ENCODE measurements at regions not wholly inside any gene's neighbourhood (a gene's known extent, or its start where the extent isn't known, plus 50 kb on each side); places are given as distances from the start of the nearest gene placed in this dataset.
"Not testable (repeated sequence)": the region's sequence is repeated elsewhere in the genome, so short reads cannot be mapped to it uniquely, and the experiment has no call there.

DNA sequence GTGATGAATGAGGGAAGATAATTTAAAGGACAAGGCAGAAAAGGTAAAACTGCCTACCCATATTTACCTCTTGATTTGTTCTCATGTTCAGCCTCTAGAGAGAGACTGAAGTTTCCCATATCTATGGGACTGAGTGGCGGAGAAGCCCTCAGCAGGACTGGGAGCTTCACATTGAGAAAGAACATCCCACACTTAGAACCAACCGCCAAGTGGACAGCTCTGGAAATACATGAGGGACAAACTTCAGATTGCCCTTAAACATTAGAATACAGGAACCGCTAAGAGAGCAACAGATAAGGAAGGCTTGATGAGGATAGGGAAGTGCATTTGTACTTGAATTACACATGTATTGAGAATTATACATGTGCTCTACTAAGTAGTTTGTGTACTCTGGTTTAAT lies 316.0 kb upstream of the MIR17HG start:
- DNase-seq (ENCODE audit: low read depth): no peak

DNA sequence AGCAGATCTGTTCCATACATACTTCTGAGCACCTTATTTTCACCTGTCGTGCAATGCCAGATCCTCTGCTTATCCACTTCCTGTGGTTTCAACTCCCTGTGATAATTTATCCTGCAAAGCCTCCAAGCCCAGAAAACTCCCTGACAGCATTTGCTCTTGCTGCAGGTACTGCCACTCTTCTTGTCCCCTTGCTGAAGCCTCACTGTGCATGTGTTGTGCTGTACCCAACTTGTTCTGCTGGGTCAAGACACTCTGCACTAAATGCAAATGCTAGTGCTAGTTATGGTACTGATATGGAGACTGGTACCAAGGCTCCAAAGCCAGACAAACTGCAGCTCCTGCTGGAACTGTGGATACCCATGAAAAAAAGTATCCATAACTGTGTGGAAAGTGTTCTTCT lies 315.4 kb upstream of the MIR17HG start:
- DNase-seq (ENCODE audit: low read depth): no peak

DNA sequence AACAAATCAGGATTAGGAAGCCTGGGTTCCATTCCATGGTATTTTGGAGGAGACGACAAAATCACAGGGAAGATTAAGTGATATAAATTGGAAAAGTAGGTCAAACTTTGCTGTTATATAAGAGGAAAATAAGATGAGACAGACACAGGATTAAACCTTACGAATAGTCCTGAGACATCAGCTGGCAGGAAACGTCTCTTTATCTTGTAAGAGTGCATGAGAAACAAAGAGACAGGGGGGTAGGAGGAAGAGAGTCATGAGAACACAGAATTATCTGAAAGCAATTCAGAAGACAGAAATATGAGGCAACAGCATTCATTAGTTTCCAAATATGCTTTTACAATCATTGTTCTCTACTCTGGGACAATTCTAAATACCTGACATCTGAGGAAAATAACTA lies 310.6 kb upstream of the MIR17HG start:
- DNase-seq (ENCODE audit: low read depth): no peak

DNA sequence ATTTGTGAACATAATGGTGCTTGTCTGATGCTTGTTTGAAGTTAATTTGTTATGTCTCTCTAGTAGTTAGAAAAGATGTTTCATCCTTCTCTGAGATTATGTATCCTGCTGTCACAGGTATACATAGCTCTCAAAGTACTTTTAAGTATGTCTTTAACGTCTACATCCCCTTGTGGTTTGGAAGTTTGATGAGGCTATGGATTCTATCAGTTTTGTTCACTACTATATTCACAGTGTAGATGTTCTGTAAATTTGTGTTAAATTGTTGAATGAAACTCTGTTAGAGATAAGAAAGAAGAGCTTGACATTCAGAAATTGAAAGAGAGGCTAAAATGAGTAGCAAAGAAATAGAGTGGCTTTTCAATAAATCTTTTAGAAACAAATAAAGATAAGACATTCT lies 304.6 kb upstream of the MIR17HG start:
- DNase-seq (ENCODE audit: low read depth): no peak

DNA sequence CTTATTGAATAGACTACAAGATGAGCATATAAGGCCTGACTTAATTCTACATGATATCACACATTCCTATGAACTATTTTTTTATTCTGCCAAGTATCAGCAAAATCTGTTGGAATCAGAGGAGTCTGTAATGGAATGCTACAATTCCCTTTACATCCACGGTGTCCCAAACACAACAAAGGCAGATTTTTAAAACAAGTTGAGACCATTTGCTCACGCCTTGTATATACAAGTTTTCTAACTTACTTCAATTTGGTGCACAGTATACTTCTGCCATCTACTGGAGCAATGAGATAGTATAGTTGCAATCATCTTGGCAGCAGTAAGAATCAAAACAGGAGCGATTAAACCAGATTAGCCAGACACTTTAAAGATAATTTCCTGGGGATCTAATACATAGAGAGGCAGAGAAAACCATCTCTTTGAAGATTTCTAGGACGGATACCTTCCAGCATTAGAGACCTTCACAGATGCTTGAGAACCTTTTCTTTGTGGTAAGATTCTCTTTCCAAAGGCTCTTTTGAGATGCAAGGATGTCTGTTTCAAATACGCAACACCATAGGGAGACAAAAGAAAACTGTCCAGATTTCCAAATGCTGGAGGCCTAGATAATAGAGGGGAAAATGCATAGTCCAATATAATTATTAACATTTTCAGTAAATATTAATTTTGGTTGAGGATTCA lies 302.0 kb upstream of the MIR17HG start:
- peak; percentile 26 for DNase-seq (ENCODE audit: low read depth)

DNA sequence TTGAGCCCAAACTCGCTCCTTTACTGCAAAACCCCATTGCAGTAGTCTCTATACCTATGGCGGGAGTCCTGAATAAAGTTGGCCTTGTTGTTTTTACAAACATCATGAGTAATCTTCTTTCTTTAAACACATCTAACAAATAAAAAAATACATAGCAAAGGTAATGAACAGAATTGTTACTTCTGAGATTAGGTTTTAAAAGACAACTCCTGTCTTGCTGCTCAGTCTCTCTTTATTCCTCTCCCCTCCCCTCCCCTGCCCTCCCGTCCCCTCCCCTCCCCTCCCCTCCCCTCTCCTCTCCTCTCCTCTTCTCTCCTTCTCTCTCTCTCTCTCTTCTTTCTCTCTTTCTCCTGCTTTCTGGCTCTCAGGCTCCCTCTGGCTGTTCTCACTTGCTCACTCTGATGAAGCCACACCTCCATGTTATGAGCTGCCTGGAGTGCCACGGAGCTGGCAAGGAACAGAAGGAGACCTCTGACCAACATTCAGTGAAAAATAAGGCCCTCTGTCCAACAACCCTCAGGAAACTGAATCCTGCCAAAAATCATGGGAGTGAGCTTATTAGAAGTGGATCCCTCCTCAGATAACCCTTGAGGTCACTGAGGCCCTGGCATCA lies 300.7 kb upstream of the MIR17HG start:
- DNase-seq (ENCODE audit: low read depth): no peak

DNA sequence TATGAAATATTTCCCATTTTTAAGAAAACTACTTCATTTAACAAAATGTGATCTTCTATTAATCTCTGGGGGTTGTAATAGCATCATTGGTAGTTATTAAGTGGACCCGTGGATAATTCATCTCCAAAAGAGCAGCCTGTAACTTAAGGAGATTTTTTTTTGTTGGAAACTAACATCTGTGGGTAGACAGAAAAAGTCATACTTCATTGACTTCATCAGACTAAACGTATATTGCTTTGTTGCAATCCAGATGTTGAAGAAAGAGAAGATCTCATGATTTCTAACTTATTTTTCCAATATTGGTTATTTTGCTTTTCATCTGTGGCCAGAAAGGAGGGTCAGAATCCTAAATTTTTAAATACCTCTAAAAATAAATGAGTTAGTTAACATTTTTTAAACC lies 296.5 kb upstream of the MIR17HG start:
- DNase-seq (ENCODE audit: low read depth): no peak

DNA sequence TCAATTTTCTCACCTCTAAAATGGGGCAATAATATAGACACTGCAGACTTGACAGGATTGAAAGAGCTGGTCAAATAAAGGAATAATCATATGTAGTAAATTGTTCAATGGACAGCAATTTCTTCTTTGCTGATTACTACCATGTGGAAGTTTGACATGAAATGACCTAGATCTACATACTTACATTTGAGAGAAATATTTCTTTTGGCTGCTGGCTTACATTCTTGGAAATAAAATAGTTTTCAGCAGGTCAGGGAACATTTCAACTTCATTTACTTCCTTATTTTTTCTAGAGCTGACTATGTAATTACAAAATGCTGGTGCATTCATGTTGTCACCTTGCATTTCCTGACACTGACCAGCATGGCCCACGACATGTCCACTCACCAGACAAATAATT lies 294.6 kb upstream of the MIR17HG start:
- DNase-seq (ENCODE audit: low read depth): no peak

DNA sequence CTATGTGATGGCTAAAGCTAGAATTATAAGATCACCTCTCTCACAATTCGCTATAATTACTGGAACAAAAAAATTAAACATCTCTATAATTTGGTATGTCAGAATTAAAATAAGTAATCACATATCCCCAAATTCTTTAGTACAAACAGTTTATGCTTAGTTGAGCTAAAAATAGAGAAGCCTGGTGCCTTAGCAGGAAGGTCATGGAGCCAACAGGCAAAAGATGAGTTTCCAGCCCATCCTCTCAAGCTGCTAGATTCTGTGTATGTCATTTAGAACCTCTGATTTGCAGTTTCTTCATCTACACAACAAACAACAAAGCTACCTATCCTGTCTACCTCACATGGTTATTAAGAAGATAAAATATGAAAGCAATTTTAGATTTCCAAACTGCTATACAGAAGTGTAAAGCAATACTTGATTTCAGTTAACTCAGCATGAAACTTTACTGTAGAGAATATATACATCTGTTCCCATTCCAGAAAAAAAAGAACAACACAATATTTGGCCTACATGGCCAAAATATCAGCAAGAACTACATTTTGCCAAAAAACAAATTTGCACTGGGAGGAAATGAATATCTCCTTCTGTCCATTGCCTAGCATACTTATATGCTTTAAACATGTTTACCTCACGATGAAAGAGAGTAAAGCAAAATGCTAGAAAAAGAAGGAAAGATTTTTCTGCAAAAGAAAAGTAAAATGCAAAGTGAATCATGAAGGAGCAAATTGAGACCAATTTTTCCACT lies 294.0 kb upstream of the MIR17HG start:
- DNase-seq (ENCODE audit: low read depth): no peak

DNA sequence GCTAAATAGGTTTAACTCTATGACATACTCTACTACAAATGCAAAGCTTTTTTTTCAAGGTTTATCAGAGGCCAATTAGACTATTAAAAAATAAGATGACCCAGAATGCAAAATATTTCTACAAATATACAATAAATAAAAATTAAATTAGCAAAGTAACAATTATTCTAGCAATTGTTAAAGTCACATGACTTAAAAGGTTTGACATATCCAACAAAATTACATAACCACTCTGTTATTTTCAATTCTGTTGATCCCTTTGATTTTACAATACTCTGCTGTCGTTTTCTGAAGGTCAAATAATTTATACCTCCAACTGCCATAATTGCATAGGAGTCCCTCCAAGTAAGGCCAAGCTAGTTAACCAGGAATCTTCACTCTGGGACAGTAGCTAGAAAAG lies 292.6 kb upstream of the MIR17HG start:
- DNase-seq (ENCODE audit: low read depth): no peak

DNA sequence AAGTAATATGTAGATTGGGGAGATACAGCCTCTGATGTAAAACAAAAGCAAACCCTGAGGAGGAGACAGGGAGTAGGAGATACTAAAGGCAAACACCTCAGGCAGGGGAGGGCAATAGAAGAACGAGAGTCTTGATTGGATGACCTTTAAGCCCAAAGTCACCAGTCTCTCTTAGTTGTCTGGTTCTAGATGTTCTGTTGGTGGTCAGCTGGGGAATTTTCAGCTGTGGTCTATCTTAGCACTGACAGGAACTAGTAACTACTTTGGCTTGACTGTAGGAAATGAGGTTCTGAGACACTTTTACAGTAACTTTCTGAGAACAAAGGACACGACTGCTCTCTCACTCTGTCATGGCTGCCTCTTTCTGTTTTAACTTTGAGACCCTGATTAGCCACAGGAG lies 290.7 kb upstream of the MIR17HG start:
- DNase-seq (ENCODE audit: low read depth): no peak

DNA sequence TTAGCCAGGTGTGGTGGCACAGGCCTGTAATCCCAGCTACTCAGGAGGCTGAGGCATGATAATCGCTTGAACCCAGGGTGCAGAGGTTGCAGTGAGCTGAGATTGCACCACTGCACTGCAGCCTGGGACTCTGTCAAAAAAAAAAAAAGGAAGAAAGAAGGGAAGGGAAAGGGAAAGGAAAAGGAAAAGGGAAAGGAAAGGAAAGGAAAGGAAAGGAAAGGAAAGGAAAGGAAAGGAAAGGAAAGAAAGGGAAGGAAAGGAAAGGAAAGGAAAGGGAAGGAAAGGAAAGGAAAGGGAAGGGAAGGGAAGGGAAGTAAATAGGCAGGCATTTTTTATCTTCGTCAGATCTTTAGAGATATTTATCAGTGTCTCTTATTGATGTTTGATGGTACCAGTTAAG lies 290.0 kb upstream of the MIR17HG start:
- not testable (repeated sequence) for DNase-seq (ENCODE audit: low read depth)

DNA sequence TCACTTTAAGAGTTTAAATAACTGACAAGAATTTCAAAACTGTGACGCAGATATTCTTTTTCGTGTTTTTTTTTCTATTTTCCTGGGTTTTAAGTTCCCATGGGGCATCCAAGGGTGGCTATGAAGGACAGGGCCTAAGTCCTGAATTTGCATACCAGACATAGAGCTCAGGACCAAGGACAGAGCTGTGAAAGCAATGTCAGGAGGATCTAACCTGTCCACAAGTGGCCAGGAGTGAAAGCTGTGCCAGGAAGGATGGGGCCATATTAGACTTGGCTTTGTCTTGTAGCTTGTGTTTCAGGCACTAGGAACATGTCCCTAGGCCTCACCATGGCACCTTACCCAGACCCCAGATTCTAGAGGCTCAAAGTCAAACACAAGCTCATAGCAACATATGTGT lies 289.4 kb upstream of the MIR17HG start:
- peak; percentile 29 for DNase-seq (ENCODE audit: low read depth)

DNA sequence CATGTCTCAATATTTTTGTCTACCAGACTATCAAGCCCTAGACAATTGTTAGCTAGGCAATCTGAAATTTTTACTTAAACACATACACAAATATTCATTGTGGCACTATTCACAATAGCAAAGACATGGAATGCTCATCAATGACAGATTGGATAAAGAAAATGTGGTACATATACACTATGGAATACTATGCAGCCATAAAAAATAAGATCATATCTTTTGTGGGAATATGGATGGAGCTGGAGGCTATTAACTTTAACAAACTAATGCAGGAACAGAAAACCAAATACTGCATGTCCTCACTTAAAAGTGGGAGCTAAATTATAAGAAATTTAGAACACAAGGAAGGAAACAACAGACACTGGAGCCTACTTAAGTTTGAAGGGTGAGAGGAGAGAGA lies 288.6 kb upstream of the MIR17HG start:
- no peak for DNase-seq (ENCODE audit: low read depth)

DNA sequence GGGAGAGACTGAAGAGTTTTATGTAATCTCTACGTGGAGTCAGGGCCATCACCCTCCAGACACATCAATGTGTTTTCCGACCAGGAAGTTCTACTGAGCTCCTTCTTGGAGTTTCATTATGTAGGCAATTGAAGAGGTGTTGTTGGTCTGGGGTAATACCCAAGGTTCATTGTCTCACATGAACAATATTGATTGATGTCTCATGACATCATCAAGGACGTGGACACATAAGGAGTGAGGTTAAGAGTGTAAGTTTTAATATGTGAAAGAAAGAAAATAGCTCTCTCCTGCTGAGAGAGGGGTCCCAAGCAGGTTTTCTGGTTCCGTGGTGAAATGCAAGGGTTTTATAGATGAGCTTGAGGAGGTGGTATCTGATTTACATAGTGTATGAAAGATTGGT lies 280.7 kb upstream of the MIR17HG start:
- no peak for DNase-seq (ENCODE audit: low read depth)

DNA sequence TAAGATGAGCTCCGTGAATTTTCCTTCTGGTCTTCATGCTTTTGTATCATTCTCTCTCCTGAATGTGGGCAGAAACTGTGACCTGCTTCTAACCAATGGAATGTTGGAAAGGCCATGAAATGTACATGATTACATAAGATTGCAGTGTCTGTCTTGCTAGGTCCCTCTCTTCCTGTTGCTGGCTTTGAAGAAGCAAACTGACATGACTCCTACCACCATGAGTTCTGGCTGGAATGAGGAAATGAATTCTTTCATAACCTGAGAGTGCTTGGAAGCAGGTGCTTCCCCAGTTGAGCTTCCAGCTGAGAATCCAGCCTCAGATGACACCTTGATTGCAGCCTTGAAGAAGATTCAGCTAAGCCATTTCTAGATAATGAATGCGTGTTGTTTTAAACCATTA lies 275.0 kb upstream of the MIR17HG start:
- no peak for DNase-seq (ENCODE audit: low read depth)

DNA sequence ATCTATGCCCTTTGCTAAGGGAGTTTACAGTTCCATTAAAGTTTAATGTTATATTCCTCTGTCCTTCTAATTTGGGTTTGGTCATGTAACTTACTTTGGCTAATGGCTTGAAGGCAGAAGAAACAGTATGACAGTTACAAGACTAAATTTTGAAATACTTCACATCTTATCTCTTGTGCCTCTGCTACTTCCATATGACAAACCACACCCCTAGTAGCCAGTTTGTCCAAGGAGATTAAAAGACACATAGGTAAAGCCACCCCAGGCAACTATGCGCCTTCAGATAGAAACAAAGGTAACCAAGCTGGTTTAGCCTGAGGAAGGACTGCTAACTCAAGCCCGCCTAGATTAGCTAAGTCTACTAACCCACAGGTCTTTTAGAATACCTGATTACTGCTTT lies 273.4 kb upstream of the MIR17HG start:
- no peak for DNase-seq (ENCODE audit: low read depth)

DNA sequence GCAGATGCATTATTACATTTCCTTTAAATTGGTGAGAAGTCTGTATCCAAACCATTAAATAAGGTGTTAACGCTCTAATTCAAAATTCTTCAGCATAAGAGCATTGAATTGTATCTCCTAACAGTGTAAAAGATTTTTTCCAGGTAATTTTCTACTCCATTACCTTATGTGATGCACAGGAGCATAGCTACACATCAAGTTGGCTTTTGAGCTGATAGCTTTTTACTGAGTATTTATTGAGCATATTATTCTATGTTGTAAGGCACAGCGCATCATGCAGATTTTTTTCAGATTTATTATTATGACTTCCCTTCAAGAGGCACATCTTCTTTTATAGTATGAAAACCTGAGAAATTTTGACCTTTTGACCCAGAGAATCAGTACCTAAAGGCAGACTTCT lies 270.7 kb upstream of the MIR17HG start:
- DNase-seq (ENCODE audit: low read depth): no peak

DNA sequence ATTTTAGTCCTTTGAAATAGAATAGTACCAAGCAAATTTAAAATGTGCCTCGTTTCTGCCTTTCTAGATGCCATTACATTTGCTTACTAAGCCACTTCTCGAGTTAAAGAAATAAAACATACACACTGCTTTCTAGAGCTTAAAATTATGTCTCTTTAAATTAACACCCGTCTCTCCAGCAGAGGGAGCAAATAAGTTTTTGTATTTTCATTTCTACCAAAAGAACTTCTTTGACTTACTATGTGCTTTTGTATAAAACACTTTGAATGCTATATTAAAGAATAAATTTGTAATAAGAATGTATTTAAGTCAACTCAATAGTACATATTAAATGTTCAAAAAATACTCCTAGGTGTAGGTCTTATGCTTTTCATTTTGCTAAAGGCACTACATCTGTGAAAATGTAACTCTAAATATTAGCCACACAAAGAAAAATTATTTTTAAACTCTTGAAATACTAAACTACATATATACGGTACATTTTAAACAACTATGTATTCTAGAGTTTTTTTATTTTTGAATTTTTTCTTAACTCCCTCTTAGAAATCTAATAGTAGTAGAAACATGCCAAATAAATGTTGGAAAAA lies 269.3 kb upstream of the MIR17HG start:
- DNase-seq (ENCODE audit: low read depth): peak; percentile 28

DNA sequence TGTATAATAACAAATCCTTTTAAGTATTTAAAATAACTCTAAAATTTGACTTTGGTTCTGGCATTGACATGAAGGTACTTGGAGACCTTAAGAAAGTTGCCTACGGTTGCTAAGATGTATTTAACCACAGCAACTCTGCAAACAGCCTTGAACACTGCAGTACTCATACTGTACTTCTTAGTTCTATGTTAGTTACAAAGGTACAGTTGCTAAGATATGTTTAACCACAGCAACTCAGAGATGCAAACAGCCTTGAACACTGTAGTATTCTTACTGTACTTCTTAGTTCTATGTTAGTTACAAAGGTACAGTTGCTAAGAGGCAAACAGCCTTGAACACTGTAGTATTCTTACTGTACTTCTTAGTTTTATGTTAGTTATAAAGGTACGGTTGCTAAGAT lies 268.3 kb upstream of the MIR17HG start:
- no peak for DNase-seq (ENCODE audit: low read depth)

DNA sequence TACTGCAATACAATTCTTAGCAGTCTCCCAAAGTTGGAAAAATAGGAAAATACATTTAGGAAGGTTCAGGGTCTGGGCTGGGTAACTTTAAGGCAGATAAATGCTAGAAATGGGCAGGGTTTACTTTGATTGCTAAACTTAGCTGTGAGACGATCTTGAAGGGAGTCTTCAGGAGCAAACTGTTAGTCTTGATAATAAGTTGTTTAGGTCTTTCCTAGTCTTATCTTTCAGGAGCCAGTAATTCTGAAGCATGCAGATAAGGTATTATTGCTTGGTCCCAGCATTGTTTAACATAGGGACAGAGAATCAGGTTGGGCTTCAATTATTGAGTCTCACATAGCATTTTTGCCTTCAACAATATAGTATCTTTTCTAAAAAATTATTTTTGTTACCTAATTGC lies 262.4 kb upstream of the MIR17HG start:
- no peak for DNase-seq (ENCODE audit: low read depth)

DNA sequence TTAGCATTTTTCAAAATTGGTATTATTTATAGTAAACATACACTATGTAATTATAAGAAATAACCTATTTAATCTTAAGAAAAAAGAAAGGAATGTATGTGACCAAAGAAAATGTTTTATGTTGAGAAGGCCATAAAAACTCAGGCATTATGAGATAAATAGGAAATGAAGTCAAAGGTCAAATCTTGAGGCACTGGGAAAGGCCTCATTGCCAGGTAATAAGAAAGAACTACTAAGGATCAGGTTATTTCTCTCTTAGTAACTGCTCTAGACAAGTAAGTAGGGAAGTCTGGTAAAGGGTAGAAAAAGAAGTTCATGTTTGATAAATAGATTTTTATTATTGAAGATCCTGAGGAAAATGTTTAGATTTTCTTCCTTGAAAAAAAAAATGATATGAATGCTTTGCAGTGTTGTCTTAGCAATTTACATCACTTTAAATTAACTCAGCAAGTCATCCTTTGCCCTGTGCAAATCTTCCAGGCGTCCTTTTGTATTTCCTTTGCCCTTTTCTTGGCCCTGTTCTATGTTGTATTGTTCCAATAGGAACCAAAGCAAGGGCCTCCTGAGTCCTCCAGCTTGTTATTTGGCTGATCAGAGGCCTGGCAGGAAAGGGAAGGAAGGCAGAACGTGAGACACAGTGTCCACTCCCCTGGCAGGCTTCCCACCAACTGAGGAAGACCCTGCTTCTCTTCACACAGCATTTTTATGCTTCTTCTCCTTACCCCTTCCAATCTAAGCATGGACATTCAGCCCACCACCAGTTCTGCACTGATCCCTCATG lies 260.4 kb upstream of the MIR17HG start:
- DNase-seq (ENCODE audit: low read depth): no peak

Measured in HT1080 (cell line).